Chondrocyte (in vitro differentiated cells): ENCODE measurements at regions not wholly inside any gene's neighbourhood (a gene's known extent, or its start where the extent isn't known, plus 50 kb on each side); places are given as distances from the start of the nearest gene placed in this dataset.

ENCODE experiments used
- DNase-seq: peaks from one replicate; pipeline ENCODE4 v3.0.0; 2021; ENCODE audit warnings: mixed read lengths, low spot score
- H3K27ac Mint-ChIP-seq: one replicate; pipeline ENCODE4 v1.8.0; 2021; ENCODE audit warnings: mild to moderate bottlenecking, moderate library complexity, mixed read lengths; ENCODE audit not compliant: unreplicated experiment
- H3K27me3 Mint-ChIP-seq: 2 replicates; pipeline ENCODE4 v1.8.0; 2021; ENCODE audit warnings: low read depth, mixed read lengths
- H3K36me3 Mint-ChIP-seq: 2 replicates; pipeline ENCODE4 v1.8.0; 2021; ENCODE audit warnings: low read depth, mixed read lengths
- H3K4me1 Mint-ChIP-seq: 2 replicates; pipeline ENCODE4 v1.8.0; 2021; ENCODE audit warnings: low read depth, mild to moderate bottlenecking, mixed read lengths
- H3K4me3 Mint-ChIP-seq: one replicate; pipeline ENCODE4 v1.8.0; 2021; ENCODE audit warnings: mild to moderate bottlenecking, moderate library complexity, mixed read lengths; ENCODE audit not compliant: unreplicated experiment
- H3K9me3 Mint-ChIP-seq: 2 replicates; pipeline ENCODE4 v1.8.0; 2021; ENCODE audit warnings: low read depth, mixed read lengths
- CTCF ChIP-seq: fragments of 200-600 bp; sonication (generic); IDR thresholded peaks from 2 replicates; pipeline ENCODE4 v1.5.0; 2021; ENCODE audit warnings: antibody characterized with exemption, mild to moderate bottlenecking, moderate library complexity

DNA sequence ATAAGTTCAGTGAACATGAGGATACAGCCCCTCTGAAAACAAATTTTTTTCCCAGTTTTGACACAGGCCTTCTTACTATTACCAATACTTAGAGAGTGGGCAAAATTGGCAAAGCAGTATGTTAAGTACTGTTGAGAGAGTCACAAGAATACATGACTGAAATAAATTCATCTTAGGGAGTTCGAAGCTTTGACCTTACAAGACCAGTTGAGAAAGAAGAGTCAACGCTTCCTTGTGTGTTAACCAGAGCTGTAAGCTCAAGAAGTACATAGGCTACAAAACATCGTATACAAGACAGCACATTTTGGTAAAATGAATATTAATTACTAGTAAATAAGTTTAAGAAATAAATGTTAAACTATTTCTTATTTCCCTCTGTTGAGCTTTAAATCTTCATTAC is 164.4 kb upstream of the RORA start:
- no peaks in the 10 kb centered on the region for H3K4me1 Mint-ChIP-seq
- H3K4me3 Mint-ChIP-seq: no peak overlapping the region
- H3K27me3 Mint-ChIP-seq: peaks cover 10% of the 10 kb centered on the region
- TF ChIP-seq CTCF: no peak
- no peaks in the 10 kb centered on the region for H3K36me3 Mint-ChIP-seq
- H3K9me3 Mint-ChIP-seq: no peaks in the 10 kb centered on the region
- DNase-seq: no peak
- H3K27ac Mint-ChIP-seq: no peak overlapping the region

GRCh38 chr15:61390138-61390537 is 161.0 kb upstream of the RORA start:
- Mint-ChIP-seq H3K4me3 (no peak overlapping the region), H3K27me3 (peaks cover 10% of the 10 kb centered on the region), H3K9me3 (peaks cover 8% of the 10 kb centered on the region), H3K36me3 (no peaks in the 10 kb centered on the region), H3K27ac (no peak overlapping the region), H3K4me1 (no peaks in the 10 kb centered on the region)
- no peak for TF ChIP-seq CTCF
- DNase-seq: no peak

DNA sequence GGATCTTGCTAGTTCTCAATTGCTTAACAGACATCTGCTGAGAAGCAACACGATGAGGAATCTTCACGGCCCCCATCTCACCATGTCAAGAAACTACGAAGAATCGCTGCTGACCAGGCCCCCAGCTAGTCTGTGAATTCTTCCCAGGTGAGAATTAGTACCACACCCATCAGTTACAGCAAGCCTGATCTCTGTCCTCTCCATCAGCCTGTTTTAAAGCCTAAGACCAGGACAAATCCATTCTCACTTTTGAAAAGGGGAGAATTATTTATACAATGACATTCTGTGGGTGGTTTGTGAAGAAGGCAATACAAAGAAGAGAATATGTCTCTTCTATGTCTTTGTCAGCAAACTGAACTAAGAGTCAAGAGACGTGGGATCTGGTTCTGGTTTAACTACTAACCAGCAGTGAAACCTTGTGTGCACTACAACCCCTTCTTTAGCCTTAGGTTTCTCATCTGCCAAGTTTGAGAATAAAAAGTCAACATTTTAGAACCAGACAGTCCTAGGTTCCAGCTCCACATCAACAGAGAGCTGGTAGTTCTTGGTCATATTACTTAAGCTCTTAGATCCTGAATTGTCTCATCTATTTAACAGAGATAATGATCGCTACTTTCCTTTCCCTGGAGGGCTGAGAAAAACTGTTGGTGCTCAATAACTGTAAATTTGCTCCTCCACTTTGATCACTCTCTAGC is 160.4 kb upstream of the RORA start:
- Mint-ChIP-seq H3K4me3 (no peak overlapping the region), H3K36me3 (no peaks in the 10 kb centered on the region)
- DNase-seq: no peak

GRCh38 chr15:61387675-61388074 is 158.6 kb upstream of the RORA start:
- TF ChIP-seq CTCF: no peak
- Mint-ChIP-seq H3K4me1 (no peaks in the 10 kb centered on the region), H3K27ac (no peak overlapping the region), H3K9me3 (peaks cover 20% of the 10 kb centered on the region), H3K4me3 (no peak overlapping the region), H3K27me3 (peaks cover 8% of the 10 kb centered on the region), H3K36me3 (no peaks in the 10 kb centered on the region)
- no peak for DNase-seq

More for the DNA sequence above, 160.4 kb upstream of the RORA start:
- Mint-ChIP-seq H3K27me3 (peaks cover 10% of the 10 kb centered on the region), H3K9me3 (peaks cover 12% of the 10 kb centered on the region), H3K4me1 (no peaks in the 10 kb centered on the region), H3K27ac (no peak overlapping the region)
- no peak for TF ChIP-seq CTCF

- TF ChIP-seq CTCF: no peak
- H3K4me1 Mint-ChIP-seq: no peaks in the 10 kb centered on the region
- no peak overlapping the region for H3K27ac Mint-ChIP-seq
- no peaks in the 10 kb centered on the region for H3K36me3 Mint-ChIP-seq
- peaks cover 20% of the 10 kb centered on the region for H3K9me3 Mint-ChIP-seq
- H3K4me3 Mint-ChIP-seq: no peak overlapping the region
- no peak for DNase-seq
- H3K27me3 Mint-ChIP-seq: no peaks in the 10 kb centered on the region
Observed at GRCh38 chr15:61383421-61383820, 154.3 kb upstream of the RORA start.
